Activated CD4-positive, alpha-beta memory T cell treated with anti-CD3 and anti-CD28 coated beads for 36 hours (primary cell): ENCODE measurements at regions not wholly inside any gene's neighbourhood (a gene's known extent, or its start where the extent isn't known, plus 50 kb on each side); places are given as distances from the start of the nearest gene placed in this dataset.
"Not testable (repeated sequence)": the region's sequence is repeated elsewhere in the genome, so short reads cannot be mapped to it uniquely, and the experiment has no call there.

Experiments
- CTCF ChIA-PET: fragments of 350-600 bp; sonication (Branson Sonifier 250); formaldehyde crosslinking; loops from one replicate; lab custom pipeline; 2021; ENCODE audit warnings: antibody characterized with exemption, inconsistent platforms; lab: Charles Lee
- POLR2A ChIA-PET: fragments of 350-600 bp; sonication (Branson Sonifier 250); formaldehyde crosslinking; loops from one replicate; lab custom pipeline; 2021; ENCODE audit warnings: antibody characterized with exemption; lab: Charles Lee
- DNase-seq: peaks from one replicate; pipeline ENCODE4 v3.0.0-alpha.2; 2020
- H3K27ac Mint-ChIP-seq: one replicate; pipeline ENCODE4 v1.8.0; 2021; ENCODE audit warnings: mixed read lengths
- H3K27me3 Mint-ChIP-seq: one replicate; pipeline ENCODE4 v1.8.0; 2021; ENCODE audit warnings: mixed read lengths
- H3K36me3 Mint-ChIP-seq: one replicate; pipeline ENCODE4 v1.8.0; 2021; ENCODE audit warnings: mixed read lengths
- H3K4me1 Mint-ChIP-seq: one replicate; pipeline ENCODE4 v1.8.0; 2021; ENCODE audit warnings: low read depth, mixed read lengths
- H3K4me3 Mint-ChIP-seq: one replicate; pipeline ENCODE4 v1.8.0; 2021; ENCODE audit warnings: mild to moderate bottlenecking, mixed read lengths
- H3K9me3 Mint-ChIP-seq: one replicate; pipeline ENCODE4 v1.8.0; 2021; ENCODE audit warnings: mixed read lengths
- intact Hi-C: fragments of 100-400 bp; cut with micrococcal nuclease; formaldehyde crosslinking; loops from one replicate; pipeline ENCODE4 v1.15.1; 2023

DNA sequence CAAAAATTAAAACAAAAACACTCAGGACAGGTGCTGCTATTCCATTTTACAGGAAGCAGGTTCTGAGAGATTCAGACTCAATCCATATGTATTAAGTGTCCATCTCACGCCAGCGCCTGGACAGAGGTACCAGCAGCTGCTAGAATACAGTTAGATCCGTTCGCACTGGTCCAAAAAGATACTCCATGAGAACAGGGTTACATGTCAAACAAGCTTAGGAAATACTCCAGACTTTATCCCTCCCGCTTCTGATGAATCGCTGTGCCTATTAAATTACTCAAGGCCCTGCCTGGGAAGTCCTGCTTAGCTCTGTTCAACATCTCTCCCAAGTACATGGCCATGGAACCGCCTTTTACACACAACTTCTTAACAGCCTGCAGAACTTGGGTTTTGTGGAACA lies 50.2 kb upstream of the SLC35C1 start:
- Mint-ChIP-seq H3K27me3 (peaks cover 33% of the 10 kb centered on the region), H3K9me3 (no peaks in the 10 kb centered on the region), H3K36me3 (no peaks in the 10 kb centered on the region), H3K4me1 (no peaks in the 10 kb centered on the region), H3K27ac (no peak overlapping the region), H3K4me3 (no peak overlapping the region)
- no peak for DNase-seq
- CTCF ChIA-PET, result interaction anchor here (2.4 kb wide), 1 partner anchor 17 kb away, joined by 12 read pairs; no protein-coding TSS in a partner anchor
- intact Hi-C loops, result no loop called here
- POLR2A ChIA-PET, result no interaction called here

GRCh38 chr11:45754261-45754709 lies 50.7 kb upstream of the SLC35C1 start:
- no peaks in the 10 kb centered on the region for H3K36me3 Mint-ChIP-seq
- H3K27me3 Mint-ChIP-seq, result peaks cover 33% of the 10 kb centered on the region
- no peaks in the 10 kb centered on the region for H3K9me3 Mint-ChIP-seq
- POLR2A ChIA-PET, result no interaction called here
- H3K4me1 Mint-ChIP-seq, result no peaks in the 10 kb centered on the region
- H3K4me3 Mint-ChIP-seq, result no peak overlapping the region
- DNase-seq, result no peak
- intact Hi-C loops, result no loop called here
- CTCF ChIA-PET, result interaction anchor here (2.4 kb wide), 1 partner anchor 18 kb away, joined by 12 read pairs; no protein-coding TSS in a partner anchor
- H3K27ac Mint-ChIP-seq, result no peak overlapping the region

- ChIA-PET CTCF (interaction anchor here (1.6 kb wide), 1 partner anchor 19 kb away, joined by 5 read pairs; no protein-coding TSS in a partner anchor), POLR2A (interaction anchor here (0.7 kb wide), 1 partner anchor 128 kb away, joined by 3 read pairs; no protein-coding TSS in a partner anchor)
- peaks cover 32% of the 10 kb centered on the region for H3K27me3 Mint-ChIP-seq
- no peak for DNase-seq
- no peaks in the 10 kb centered on the region for H3K36me3 Mint-ChIP-seq
- no peaks in the 10 kb centered on the region for H3K9me3 Mint-ChIP-seq
- no peak overlapping the region for H3K27ac Mint-ChIP-seq
- intact Hi-C loops, result no loop called here
- no peak overlapping the region for H3K4me3 Mint-ChIP-seq
- no peaks in the 10 kb centered on the region for H3K4me1 Mint-ChIP-seq
These were observed 52.8 kb upstream of the SLC35C1 start for GRCh38 chr11:45752106-45752505.

GRCh38 chr11:45751430-45751829 lies 53.5 kb upstream of the SLC35C1 start:
- no peak overlapping the region for H3K4me3 Mint-ChIP-seq
- ChIA-PET POLR2A (no interaction called here), CTCF (no interaction called here)
- no peaks in the 10 kb centered on the region for H3K4me1 Mint-ChIP-seq
- peaks cover 28% of the 10 kb centered on the region for H3K27me3 Mint-ChIP-seq
- intact Hi-C loops, result no loop called here
- no peak overlapping the region for H3K27ac Mint-ChIP-seq
- DNase-seq, result no peak
- H3K9me3 Mint-ChIP-seq, result no peaks in the 10 kb centered on the region
- no peaks in the 10 kb centered on the region for H3K36me3 Mint-ChIP-seq

DNA sequence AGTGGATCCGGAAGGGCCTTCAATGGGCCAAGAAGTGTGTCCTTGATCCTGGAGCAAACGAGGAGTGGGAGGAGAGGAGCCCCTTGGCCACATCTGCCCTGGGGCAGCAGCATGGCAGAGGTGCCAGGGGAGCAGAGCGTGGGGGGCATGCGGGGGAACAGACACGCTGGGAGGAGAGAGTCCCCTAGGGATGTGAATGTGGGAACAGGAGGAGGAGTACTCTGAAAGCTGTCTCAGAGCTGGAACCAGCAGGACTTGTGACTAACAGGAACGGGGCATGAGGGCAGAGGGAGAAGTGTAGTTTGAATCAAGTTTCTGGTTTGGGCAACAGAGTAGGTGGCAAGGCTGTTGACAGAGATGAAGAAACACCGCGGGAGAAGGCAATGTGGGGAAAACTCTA lies 54.5 kb upstream of the SLC35C1 start:
- Mint-ChIP-seq H3K4me3 (no peak overlapping the region), H3K27ac (no peak overlapping the region), H3K27me3 (peaks cover 22% of the 10 kb centered on the region), H3K9me3 (no peaks in the 10 kb centered on the region), H3K4me1 (no peaks in the 10 kb centered on the region), H3K36me3 (no peaks in the 10 kb centered on the region)
- intact Hi-C loops, result no loop called here
- no peak for DNase-seq
- CTCF ChIA-PET, result interaction anchor here (0.8 to 1.0 kb wide), 2 partner anchors 8 to 379 kb away, joined by 3 read pairs; no protein-coding TSS in a partner anchor
- POLR2A ChIA-PET, result no interaction called here

- H3K27me3 Mint-ChIP-seq, result peaks cover 19% of the 10 kb centered on the region
- H3K27ac Mint-ChIP-seq, result no peak overlapping the region
- DNase-seq, result no peak
- no peaks in the 10 kb centered on the region for H3K36me3 Mint-ChIP-seq
- H3K9me3 Mint-ChIP-seq, result no peaks in the 10 kb centered on the region
- ChIA-PET POLR2A (no interaction called here), CTCF (interaction anchor here (0.8 kb wide), 1 partner anchor 378 kb away, joined by 3 read pairs; no protein-coding TSS in a partner anchor)
- no peaks in the 10 kb centered on the region for H3K4me1 Mint-ChIP-seq
- no peak overlapping the region for H3K4me3 Mint-ChIP-seq
- intact Hi-C loops, result no loop called here
These were observed 56.1 kb upstream of the SLC35C1 start for GRCh38 chr11:45748801-45749200.

GRCh38 chr11:45745065-45745811 lies 59.7 kb upstream of the SLC35C1 start:
- intact Hi-C loops, result no loop called here
- Mint-ChIP-seq H3K4me1 (no peaks in the 10 kb centered on the region), H3K27me3 (peaks cover 3% of the 10 kb centered on the region), H3K36me3 (no peaks in the 10 kb centered on the region), H3K27ac (no peak overlapping the region), H3K4me3 (no peak overlapping the region), H3K9me3 (no peaks in the 10 kb centered on the region)
- POLR2A ChIA-PET, result no interaction called here
- CTCF ChIA-PET, result no interaction called here
- DNase-seq, result no peak

GRCh38 chr11:45743556-45744468 lies 61.1 kb upstream of the SLC35C1 start:
- Mint-ChIP-seq H3K9me3 (no peaks in the 10 kb centered on the region), H3K27ac (no peak overlapping the region), H3K36me3 (no peaks in the 10 kb centered on the region), H3K27me3 (peaks cover 1% of the 10 kb centered on the region), H3K4me1 (no peaks in the 10 kb centered on the region), H3K4me3 (no peak overlapping the region)
- intact Hi-C loops, result no loop called here
- POLR2A ChIA-PET, result no interaction called here
- CTCF ChIA-PET, result no interaction called here
- DNase-seq, result no peak

DNA sequence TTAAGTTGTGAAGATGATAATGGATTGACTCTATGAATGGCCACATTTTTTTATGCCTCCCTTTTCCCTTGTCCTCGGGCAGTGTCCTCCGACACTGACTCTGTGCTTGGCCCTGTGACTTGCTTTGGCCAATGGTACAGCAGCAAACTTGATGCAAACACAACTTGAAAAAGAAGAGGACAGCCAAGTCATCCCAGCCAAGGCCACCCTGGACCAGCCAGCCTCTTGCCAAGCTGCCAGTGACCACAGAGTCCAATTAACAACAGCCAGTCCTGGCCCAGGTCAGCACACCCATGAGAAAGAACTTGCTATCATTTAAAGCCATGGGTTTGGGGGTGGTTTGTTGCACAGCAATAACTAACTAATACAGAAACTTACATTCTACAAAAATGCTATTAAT lies 63.4 kb upstream of the SLC35C1 start:
- no peak overlapping the region for H3K27ac Mint-ChIP-seq
- peaks cover 7% of the 10 kb centered on the region for H3K4me1 Mint-ChIP-seq
- DNase-seq, result no peak
- H3K9me3 Mint-ChIP-seq, result no peaks in the 10 kb centered on the region
- CTCF ChIA-PET, result no interaction called here
- H3K36me3 Mint-ChIP-seq, result no peaks in the 10 kb centered on the region
- intact Hi-C loops, result no loop called here
- no peak overlapping the region for H3K4me3 Mint-ChIP-seq
- POLR2A ChIA-PET, result no interaction called here
- H3K27me3 Mint-ChIP-seq, result peaks cover 1% of the 10 kb centered on the region

DNA sequence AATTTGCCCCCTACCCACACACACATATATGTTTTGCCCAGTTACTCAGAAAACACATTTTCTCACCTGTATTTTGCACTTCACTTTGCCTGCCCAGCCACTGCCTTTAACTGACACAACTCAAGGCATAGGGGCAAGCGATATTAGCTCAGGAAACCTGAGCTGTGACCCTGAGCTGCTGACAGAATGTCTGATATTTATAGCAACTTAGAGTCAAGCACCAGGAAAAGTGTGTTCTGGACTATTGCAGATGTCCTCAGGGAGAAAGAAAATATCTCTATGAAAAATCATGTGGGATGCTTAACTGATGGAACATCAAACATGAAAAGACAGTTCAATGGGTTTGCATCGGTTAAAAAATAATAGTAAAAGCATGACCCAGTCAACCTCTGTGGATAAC lies 63.9 kb upstream of the SLC35C1 start:
- peaks cover 1% of the 10 kb centered on the region for H3K27me3 Mint-ChIP-seq
- no peak overlapping the region for H3K4me3 Mint-ChIP-seq
- no peaks in the 10 kb centered on the region for H3K36me3 Mint-ChIP-seq
- DNase-seq, result no peak
- intact Hi-C loops, result no loop called here
- POLR2A ChIA-PET, result no interaction called here
- no peak overlapping the region for H3K27ac Mint-ChIP-seq
- CTCF ChIA-PET, result interaction anchor here (1.1 kb wide), 1 partner anchor 30 kb away, joined by 4 read pairs; no protein-coding TSS in a partner anchor
- peaks cover 2% of the 10 kb centered on the region for H3K9me3 Mint-ChIP-seq
- H3K4me1 Mint-ChIP-seq, result peaks cover 7% of the 10 kb centered on the region

DNA sequence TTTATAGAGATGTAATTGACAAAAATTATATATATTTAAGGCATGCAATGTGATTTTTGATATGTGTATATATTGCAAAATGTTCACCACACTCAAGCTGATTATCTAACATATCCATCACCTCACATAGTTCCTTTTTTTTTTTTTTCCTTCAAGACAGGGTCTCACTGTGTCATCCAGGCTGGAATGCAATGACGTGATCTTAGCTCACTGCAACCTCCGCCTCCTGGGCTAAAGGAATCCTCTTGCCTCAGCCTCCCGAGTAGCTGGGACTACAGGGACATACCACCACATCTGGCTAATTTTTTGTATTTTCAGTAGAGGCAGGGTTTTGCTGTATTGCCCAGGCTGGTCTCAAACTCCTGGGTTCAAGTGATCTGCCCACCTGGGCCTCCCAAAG lies 65.1 kb upstream of the SLC35C1 start:
- CTCF ChIA-PET, result no interaction called here
- Mint-ChIP-seq H3K4me1 (peaks cover 7% of the 10 kb centered on the region), H3K9me3 (peaks cover 2% of the 10 kb centered on the region), H3K27ac (no peak overlapping the region), H3K36me3 (no peaks in the 10 kb centered on the region), H3K27me3 (peaks cover 1% of the 10 kb centered on the region), H3K4me3 (no peak overlapping the region)
- intact Hi-C loops, result no loop called here
- no peak for DNase-seq
- POLR2A ChIA-PET, result no interaction called here

- H3K9me3 Mint-ChIP-seq, H3K36me3 Mint-ChIP-seq, H3K27me3 Mint-ChIP-seq, POLR2A ChIA-PET, intact Hi-C loops, DNase-seq, H3K4me1 Mint-ChIP-seq, CTCF ChIA-PET, H3K27ac Mint-ChIP-seq, H3K4me3 Mint-ChIP-seq: not testable (repeated sequence)
These were observed 65.9 kb upstream of the SLC35C1 start for GRCh38 chr11:45739071-45739470.
